Sigmoid colon (tissue), 6 donors: ENCODE measurements at regions not wholly inside any gene's neighbourhood (a gene's known extent, or its start where the extent isn't known, plus 50 kb on each side); places are given as distances from the start of the nearest gene placed in this dataset.

Source experiments
- DNase-seq: peaks from one replicate; pipeline ENCODE4 v3.0.0-alpha.2; 2019
- H3K27ac ChIP-seq, 4 donors: fragments of 200-600 bp; sonication (generic); one replicate each; pipeline ENCODE4 v1.5.1; 2016 to 2019; ENCODE audit warnings: mild to moderate bottlenecking in 1 of 4
- H3K27me3 ChIP-seq, 3 donors: fragments of 200-600 bp; sonication (generic); one replicate each; pipeline ENCODE4 v1.5.1; 2019; ENCODE audit warnings: mild to moderate bottlenecking in 1 of 3
- H3K36me3 ChIP-seq, 4 donors: fragments of 200-600 bp; sonication (generic); one replicate each; pipeline ENCODE4 v1.5.1; 2016 to 2019
- H3K4me1 ChIP-seq, 4 donors: fragments of 200-600 bp; sonication (generic); one replicate each; pipeline ENCODE4 v1.5.1; 2017 to 2019
- H3K4me3 ChIP-seq, 4 donors: fragments of 200-600 bp; sonication (generic); one replicate each; pipeline ENCODE4 v1.5.1; 2017 to 2019; ENCODE audit warnings: mild to moderate bottlenecking in 2 of 4, moderate library complexity in 1 of 4
- H3K9me3 ChIP-seq, 4 donors: fragments of 200-600 bp in 3 of 4; sonication (generic) in 3 of 4; one replicate each; pipeline versions ENCODE4 v1.5.1 to v1.6.1; 2013 to 2019
- EP300 ChIP-seq, 4 donors: sonication (generic); formaldehyde crosslinking; IDR thresholded peaks; one replicate each; pipeline ENCODE4 v1.6.1; 2017; ENCODE audit warnings: antibody characterized with exemption in 4 of 4
- POLR2A ChIP-seq, 2 donors: fragments of 450-650 bp; IDR thresholded peaks; one replicate each; pipeline ENCODE4 v1.6.1; 2016; ENCODE audit warnings: antibody characterized with exemption in 2 of 2, mild to moderate bottlenecking in 2 of 2, moderate library complexity in 2 of 2
- POLR2AphosphoS5 ChIP-seq, 4 donors: sonication (generic); formaldehyde crosslinking; IDR thresholded peaks; one replicate each; pipeline ENCODE4 v1.6.1; 2017; ENCODE audit warnings: antibody characterized with exemption in 4 of 4
- WGBS, 2 donors: extraction: QIAGEN DNeasy Blood & Tissue Kit; methylation state at CpG; one replicate each; pipeline ENCODE4 v1.1.7; 2013; 5-methylcytosine and 5-hydroxymethylcytosine counted together
- intact Hi-C: fragments of 100-400 bp; cut with DNase I; formaldehyde crosslinking; loops from one replicate; pipeline ENCODE4 v1.15.1; 2023
- TF ChIP-seq, protein P1 (sequence below), 4 experiments: fragments of 450-650 bp in 3 of 4; fragments of 200-600 bp in 1 of 4; IDR thresholded peaks; one replicate each; pipeline ENCODE4 v1.5.1; 2016 to 2019; ENCODE audit warnings: antibody characterized with exemption in 4 of 4, mild to moderate bottlenecking in 3 of 4, moderate library complexity in 2 of 4
- donor health status: healthy with polysubstance abuse.
- donor health status: healthy.

GRCh38 chr1:4118746-4119515 is 218.9 kb upstream of the C1orf174 start:
- Histone ChIP-seq H3K4me1 (no peaks in the 10 kb centered on the region), H3K36me3 (no peaks in the 10 kb centered on the region), H3K9me3 (no peaks in the 10 kb centered on the region), H3K27me3 (peaks cover 0 to 6% (median 0%) of the 10 kb centered on the region in 3 donors), H3K4me3 (no peak overlapping the region), H3K27ac (no peak overlapping the region)
- TF ChIP-seq, protein P1, sequence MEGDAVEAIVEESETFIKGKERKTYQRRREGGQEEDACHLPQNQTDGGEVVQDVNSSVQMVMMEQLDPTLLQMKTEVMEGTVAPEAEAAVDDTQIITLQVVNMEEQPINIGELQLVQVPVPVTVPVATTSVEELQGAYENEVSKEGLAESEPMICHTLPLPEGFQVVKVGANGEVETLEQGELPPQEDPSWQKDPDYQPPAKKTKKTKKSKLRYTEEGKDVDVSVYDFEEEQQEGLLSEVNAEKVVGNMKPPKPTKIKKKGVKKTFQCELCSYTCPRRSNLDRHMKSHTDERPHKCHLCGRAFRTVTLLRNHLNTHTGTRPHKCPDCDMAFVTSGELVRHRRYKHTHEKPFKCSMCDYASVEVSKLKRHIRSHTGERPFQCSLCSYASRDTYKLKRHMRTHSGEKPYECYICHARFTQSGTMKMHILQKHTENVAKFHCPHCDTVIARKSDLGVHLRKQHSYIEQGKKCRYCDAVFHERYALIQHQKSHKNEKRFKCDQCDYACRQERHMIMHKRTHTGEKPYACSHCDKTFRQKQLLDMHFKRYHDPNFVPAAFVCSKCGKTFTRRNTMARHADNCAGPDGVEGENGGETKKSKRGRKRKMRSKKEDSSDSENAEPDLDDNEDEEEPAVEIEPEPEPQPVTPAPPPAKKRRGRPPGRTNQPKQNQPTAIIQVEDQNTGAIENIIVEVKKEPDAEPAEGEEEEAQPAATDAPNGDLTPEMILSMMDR (IDR thresholded peaks at IDR 0.05), result no peak
- TF ChIP-seq POLR2A (IDR thresholded peaks at IDR 0.05) (no peak), POLR2AphosphoS5 (IDR thresholded peaks at IDR 0.05) (no peak), EP300 (IDR thresholded peaks at IDR 0.05) (no peak)
- intact Hi-C loops, result no loop called here
- WGBS, 2 donors, result 50 to 63% methylated on average over 12 of the region's 12 CpGs
- peak; percentile 32 for DNase-seq

DNA sequence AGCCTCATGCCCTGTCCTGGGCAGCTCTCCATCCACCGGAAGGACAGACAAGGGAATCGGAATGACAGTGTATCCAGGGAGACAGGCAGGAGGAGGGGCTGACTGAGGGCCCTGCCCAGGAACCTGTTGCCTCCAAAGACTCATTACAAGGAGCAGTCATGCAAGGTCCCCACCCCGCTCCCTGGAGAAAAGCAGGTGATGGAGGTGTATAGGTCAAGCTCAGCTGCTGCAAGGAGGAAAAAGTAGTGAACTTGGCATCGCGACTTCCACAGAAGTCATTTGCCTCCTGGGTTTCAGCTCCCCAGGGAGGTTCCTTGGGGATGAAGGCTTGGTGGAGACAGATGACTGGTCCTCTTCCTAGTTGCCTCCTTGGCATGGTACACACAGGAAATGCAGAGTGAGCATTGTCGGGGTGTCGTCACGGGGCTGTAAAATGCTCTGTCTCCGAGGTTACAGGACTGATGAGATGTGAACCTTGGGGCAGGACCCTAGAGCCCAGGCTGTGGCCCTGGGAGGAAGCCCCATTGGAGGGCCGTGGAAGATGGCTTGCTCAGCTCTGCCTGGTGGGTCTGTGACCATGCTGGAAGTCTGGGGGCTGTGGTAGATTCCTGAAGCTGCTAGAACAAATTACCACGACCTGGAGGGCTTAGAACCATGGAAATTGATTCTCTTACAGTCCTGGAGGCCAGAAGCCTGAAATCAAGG is 219.6 kb upstream of the C1orf174 start:
- no peak overlapping the region for H3K4me3 ChIP-seq
- H3K4me1 ChIP-seq, result no peaks in the 10 kb centered on the region
- H3K9me3 ChIP-seq, result no peaks in the 10 kb centered on the region
- intact Hi-C loops, result no loop called here
- DNase-seq, result peak; percentile 48
- WGBS, 2 donors, result 51 to 67% methylated on average over 11 of the region's 11 CpGs
- H3K27me3 ChIP-seq, result peaks cover 0 to 6% (median 0%) of the 10 kb centered on the region in 3 donors
- TF ChIP-seq, protein P1 (IDR thresholded peaks at IDR 0.05), result no peak
- TF ChIP-seq EP300 (IDR thresholded peaks at IDR 0.05) (no peak), POLR2A (IDR thresholded peaks at IDR 0.05) (no peak), POLR2AphosphoS5 (IDR thresholded peaks at IDR 0.05) (no peak)
- H3K36me3 ChIP-seq, result no peaks in the 10 kb centered on the region
- no peak overlapping the region for H3K27ac ChIP-seq

- no peaks in the 10 kb centered on the region for H3K9me3 ChIP-seq
- no peaks in the 10 kb centered on the region for H3K4me1 ChIP-seq
- intact Hi-C loops, result no loop called here
- H3K4me3 ChIP-seq, result no peak overlapping the region
- H3K36me3 ChIP-seq, result no peaks in the 10 kb centered on the region
- H3K27me3 ChIP-seq, result peaks cover 0 to 6% (median 0%) of the 10 kb centered on the region in 3 donors
- TF ChIP-seq EP300 (IDR thresholded peaks at IDR 0.05), result no peak
- TF ChIP-seq POLR2AphosphoS5 (IDR thresholded peaks at IDR 0.05), result no peak
- TF ChIP-seq, protein P1 (IDR thresholded peaks at IDR 0.05), result no peak
- TF ChIP-seq POLR2A (IDR thresholded peaks at IDR 0.05), result no peak
- peak; percentile 39 for DNase-seq
- WGBS, 2 donors, result 73 to 77% methylated on average over 15 of the region's 15 CpGs
- no peak overlapping the region for H3K27ac ChIP-seq
Observed at GRCh38 chr1:4120557-4121292, 220.7 kb upstream of the C1orf174 start.

DNA sequence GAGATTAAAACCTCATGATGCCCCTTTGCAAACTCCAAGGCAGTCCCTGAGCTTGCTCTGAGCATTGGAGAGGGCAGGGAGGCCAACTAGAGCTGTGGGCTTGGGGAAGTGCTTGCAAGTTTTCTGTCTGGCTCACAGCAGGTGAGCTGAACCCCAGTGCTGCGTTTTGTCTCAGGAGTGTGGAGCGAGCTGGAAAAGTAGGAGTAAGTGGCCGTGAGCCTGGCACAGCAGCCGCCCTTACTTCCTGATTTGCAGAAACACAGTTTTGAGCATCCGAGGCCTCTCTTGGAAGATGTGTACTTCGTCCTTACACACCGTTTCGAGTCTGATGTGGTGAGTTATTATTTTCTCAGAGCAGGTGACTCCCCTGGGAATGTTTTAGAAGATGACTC is 221.2 kb upstream of the C1orf174 start:
- Histone ChIP-seq H3K4me1 (no peaks in the 10 kb centered on the region), H3K36me3 (no peaks in the 10 kb centered on the region), H3K4me3 (no peak overlapping the region), H3K27me3 (peaks cover 0 to 6% (median 0%) of the 10 kb centered on the region in 3 donors), H3K9me3 (no peaks in the 10 kb centered on the region), H3K27ac (no peak overlapping the region)
- TF ChIP-seq POLR2AphosphoS5 (IDR thresholded peaks at IDR 0.05), result no peak
- TF ChIP-seq, protein P1 (IDR thresholded peaks at IDR 0.05), result no peak
- no peak for TF ChIP-seq EP300 (IDR thresholded peaks at IDR 0.05)
- TF ChIP-seq POLR2A (IDR thresholded peaks at IDR 0.05), result no peak
- intact Hi-C loops, result no loop called here
- 72 to 78% methylated on average over 8 of the region's 8 CpGs for WGBS, 2 donors
- DNase-seq, result peak; percentile 6
